A549 (cell line): ENCODE measurements at regions not wholly inside any gene's neighbourhood (a gene's known extent, or its start where the extent isn't known, plus 50 kb on each side); places are given as distances from the start of the nearest gene placed in this dataset.
"Not testable (repeated sequence)": the region's sequence is repeated elsewhere in the genome, so short reads cannot be mapped to it uniquely, and the experiment has no call there.

ENCODE experiments used
- ATAC-seq, 2 experiments: fragments of 200-7000 bp in 1 of 2; fragments of >200 bp in 1 of 2; cut with Nextera tagmentation in 1 of 2; cut with Tn5 transposase in 1 of 2; 3 replicates each; pipeline versions ENCODE4 v1.8.0 to v1.9.1; 2018 to 2020; ENCODE audit warnings: mild to moderate bottlenecking in 1 of 2, moderate library complexity in 1 of 2
- CTCF ChIA-PET: fragments of 300-600 bp; sonication (Branson Sonifier 250); formaldehyde crosslinking; extraction: SDS; loops from one replicate; lab custom pipeline; 2021; ENCODE audit warnings: antibody characterized with exemption, inconsistent platforms; lab: Yijun Ruan, JAX
- POLR2A ChIA-PET: fragments of 350-600 bp; formaldehyde crosslinking; extraction: SDS; loops from one replicate; lab custom pipeline; 2021; ENCODE audit warnings: antibody characterized with exemption, inconsistent platforms; lab: Yijun Ruan, JAX
- DNase-seq, 2 experiments: peaks; one replicate each; pipeline versions ENCODE4 v3.0.0 to v3.0.0-alpha.2; 2011 to 2016; ENCODE audit warnings: low read depth in 1 of 2, low spot score in 1 of 2
- FAIRE-seq: peaks from 2 replicates; lab custom pipeline; 2011; peaks lifted over from hg19 to GRCh38; lab: Jason Lieb, UNC
- H3K27ac ChIP-seq, 2 experiments: fragments of >200 bp; sonication (Bioruptor Twin); formaldehyde crosslinking; 3 replicates each; pipeline ENCODE4 v1.5.1; 2016 to 2017
- H3K4me1 ChIP-seq: fragments of >200 bp; sonication (Bioruptor Twin); formaldehyde crosslinking; 3 replicates; pipeline ENCODE4 v1.6.1; 2016
- H3K4me2 ChIP-seq: fragments of >200 bp; sonication (Bioruptor Twin); formaldehyde crosslinking; 3 replicates; pipeline ENCODE4 v1.6.1; 2016
- H3K4me3 ChIP-seq: fragments of >200 bp; sonication (Bioruptor Twin); formaldehyde crosslinking; 3 replicates; pipeline ENCODE4 v1.5.1; 2016
- H3K9me3 ChIP-seq: fragments of >200 bp; sonication (Bioruptor Twin); formaldehyde crosslinking; 3 replicates; pipeline ENCODE4 v1.6.1; 2016
- ATOH8 ChIP-seq: fragments of 250-450 bp; sonication (Bioruptor Pico); IDR thresholded peaks from 2 replicates; pipeline ENCODE4 v1.5.0; 2020; ENCODE audit warnings: low read depth, mild to moderate bottlenecking, moderate library complexity
- BCL3 ChIP-seq: fragments of >200 bp; sonication (Bioruptor Twin); formaldehyde crosslinking; IDR thresholded peaks from 3 replicates; pipeline ENCODE4 v1.6.1; 2016
- CBX2 ChIP-seq: fragments of 200-600 bp; sonication (generic); IDR thresholded peaks from 2 replicates; pipeline ENCODE4 v1.6.1; 2016; ENCODE audit warnings: low read depth, mild to moderate bottlenecking, borderline replicate concordance
- CHD2 ChIP-seq: fragments of 150-350 bp; IDR thresholded peaks from 2 replicates; pipeline ENCODE4 v1.6.1; 2014; ENCODE audit warnings: low read length; ENCODE audit not compliant: partially characterized antibody
- E2F6 ChIP-seq: IDR thresholded peaks from 2 replicates; pipeline ENCODE4 v1.6.1; 2012; ENCODE audit warnings: low read depth, borderline replicate concordance
- EHMT2 ChIP-seq: fragments of 200-600 bp; sonication (generic); IDR thresholded peaks from 2 replicates; pipeline ENCODE4 v1.6.1; 2016; ENCODE audit warnings: antibody characterized with exemption, low read depth, mild to moderate bottlenecking, moderate library complexity
- ELK1 ChIP-seq: fragments of 150-350 bp; IDR thresholded peaks from 2 replicates; pipeline ENCODE4 v1.6.1; 2014; ENCODE audit warnings: low read depth, mild to moderate bottlenecking, low read length
- ESRRA ChIP-seq: fragments of 150-350 bp; IDR thresholded peaks from 2 replicates; pipeline ENCODE4 v1.6.1; 2014; ENCODE audit warnings: mild to moderate bottlenecking, low read length, borderline replicate concordance
- FOSL2 ChIP-seq, 2 experiments: fragments of 450-650 bp in 1 of 2; fragments of >200 bp in 1 of 2; sonication (Bioruptor Twin) in 1 of 2; formaldehyde crosslinking; IDR thresholded peaks; 2 replicates each; pipeline versions ENCODE4 v1.5.0 to v1.6.1; 2016 to 2020; ENCODE audit warnings: mild to moderate bottlenecking in 1 of 2, moderate library complexity in 1 of 2
- FOXS1 ChIP-seq: fragments of 250-450 bp; sonication (Bioruptor Pico); IDR thresholded peaks from 2 replicates; pipeline ENCODE4 v1.5.0; 2020; ENCODE audit warnings: mild to moderate bottlenecking, moderate library complexity
- HOXA7 ChIP-seq: fragments of 250-450 bp; sonication (Bioruptor Pico); IDR thresholded peaks from 2 replicates; pipeline ENCODE4 v1.5.0; 2020; ENCODE audit warnings: mild to moderate bottlenecking, moderate library complexity
- HOXB13 ChIP-seq: fragments of 250-450 bp; sonication (Bioruptor Pico); IDR thresholded peaks from 2 replicates; pipeline ENCODE4 v1.5.0; 2020; ENCODE audit warnings: low read depth, mild to moderate bottlenecking, moderate library complexity
- JUN ChIP-seq, 2 experiments: fragments of >200 bp; sonication (Bioruptor Twin); formaldehyde crosslinking; IDR thresholded peaks; 2 replicates in 1 of 2; 3 replicates in 1 of 2; pipeline ENCODE4 v1.6.1; 2016 to 2017
- MYC ChIP-seq: IDR thresholded peaks from 2 replicates; pipeline ENCODE4 v1.6.1; 2012; ENCODE audit warnings: mild to moderate bottlenecking, inconsistent platforms, low read length, improper control_type of control experiment, borderline replicate concordance
- PHF8 ChIP-seq: fragments of 200-600 bp; sonication (generic); IDR thresholded peaks from 2 replicates; pipeline ENCODE4 v1.6.1; 2016; ENCODE audit warnings: low read depth, mild to moderate bottlenecking, antibody characterized with exemption, moderate library complexity, borderline replicate concordance
- POLR2A ChIP-seq: IDR thresholded peaks from 2 replicates; pipeline ENCODE4 v1.6.1; 2012; ENCODE audit warnings: mild to moderate bottlenecking, low read length
- RAD21 ChIP-seq, 2 experiments: fragments of >200 bp in 1 of 2; sonication (Bioruptor Twin) in 1 of 2; formaldehyde crosslinking in 1 of 2; IDR thresholded peaks in 1 of 2; conservative IDR thresholded peaks in 1 of 2; 2 replicates in 1 of 2; 3 replicates in 1 of 2; pipeline ENCODE4 v1.6.1; 2012 to 2018; ENCODE audit warnings: inconsistent platforms in 1 of 2
- RARB ChIP-seq: fragments of 250-450 bp; sonication (Bioruptor Pico); IDR thresholded peaks from 2 replicates; pipeline ENCODE4 v1.8.0; 2021; ENCODE audit warnings: mild to moderate bottlenecking, moderate library complexity
- TP53 ChIP-seq: fragments of 250-450 bp; sonication (Bioruptor Pico); IDR thresholded peaks from 2 replicates; pipeline ENCODE4 v1.5.0; 2021; ENCODE audit warnings: mild to moderate bottlenecking, moderate library complexity
- ZC3H11A ChIP-seq: fragments of 450-650 bp; IDR thresholded peaks from 2 replicates; pipeline ENCODE4 v1.6.1; 2014; ENCODE audit warnings: antibody characterized with exemption, mild to moderate bottlenecking
- ZSCAN20 ChIP-seq: fragments of 250-450 bp; sonication (Bioruptor Pico); IDR thresholded peaks from 2 replicates; pipeline ENCODE4 v1.8.0; 2022; ENCODE audit warnings: mild to moderate bottlenecking, moderate library complexity
- WGBS: methylation state at CpG from one replicate; pipeline ENCODE4 v1.1.6; 2017; ENCODE audit errors: missing lambda C conversion rate; 5-methylcytosine and 5-hydroxymethylcytosine counted together
- TF ChIP-seq, protein P1 (sequence below): fragments of 450-650 bp; IDR thresholded peaks from 2 replicates; pipeline ENCODE4 v1.6.1; 2014; ENCODE audit warnings: antibody characterized with exemption
- TF ChIP-seq, protein P2 (sequence below): fragments of >200 bp; sonication (Bioruptor Twin); formaldehyde crosslinking; IDR thresholded peaks from 2 replicates; pipeline ENCODE4 v1.6.1; 2016

DNA sequence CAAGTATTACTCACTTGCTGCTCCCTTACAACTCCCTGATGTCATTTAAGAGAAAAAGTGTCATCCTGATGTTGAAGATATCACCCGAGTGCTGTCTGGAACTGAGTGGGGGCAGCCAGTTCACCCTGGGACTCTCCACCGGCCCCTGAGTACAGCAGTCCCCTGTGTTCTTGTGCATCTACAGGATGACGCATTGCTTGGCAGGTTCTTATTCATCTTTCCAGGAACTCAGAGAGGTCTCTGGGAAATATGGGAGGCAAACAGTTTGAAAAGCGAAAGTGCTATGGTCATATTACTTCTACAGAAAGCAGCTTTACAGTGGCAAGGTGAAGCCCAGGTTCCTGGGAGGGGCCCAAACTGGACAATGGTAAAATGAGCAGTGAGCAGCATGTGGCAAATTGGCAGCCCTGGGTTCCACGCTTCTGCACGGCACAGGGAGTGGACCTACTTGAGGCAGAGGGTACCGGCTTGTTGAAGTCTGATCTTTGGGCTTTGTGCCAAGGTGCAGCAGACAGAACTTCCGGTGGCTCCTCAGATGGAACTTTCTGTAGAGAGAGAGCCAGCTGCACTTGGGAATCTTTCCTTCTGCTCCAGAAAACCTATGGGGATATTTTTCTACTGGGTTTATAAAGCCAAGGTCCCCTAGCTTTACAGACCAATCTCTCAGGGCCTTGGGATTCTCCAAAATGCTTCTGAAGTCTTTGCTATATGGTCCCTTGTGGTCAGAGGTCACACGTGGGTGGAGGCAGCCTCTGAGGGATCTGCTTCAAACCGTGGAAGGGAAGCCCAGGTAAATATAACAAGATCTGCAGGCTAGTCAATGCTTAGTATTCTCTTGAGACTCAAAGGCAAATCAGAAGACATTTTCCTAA lies 128.3 kb downstream of the MAP3K7 start:
- 39% methylated on average over 8 of the region's 10 CpGs for WGBS
- ATAC-seq (no peak), FAIRE-seq (no peak), DNase-seq (no peak)
- CTCF ChIA-PET = interaction anchor here (2.7 kb wide), 1 partner anchor 518 kb away, joined by 7 read pairs; no protein-coding TSS in a partner anchor
- no peak overlapping the region for H3K4me3 ChIP-seq
- H3K9me3 ChIP-seq = no peaks in the 10 kb centered on the region
- H3K27ac ChIP-seq = no peak overlapping the region
- no peaks in the 10 kb centered on the region for H3K4me1 ChIP-seq
- TF ChIP-seq MYC (no peak), E2F6 (no peak), CBX2 (no peak), RARB (CRISPR knock-in tag) (no peak), POLR2A (no peak), RAD21 (conservative IDR thresholded peaks at IDR 0.05 in 1 of 2, IDR thresholded peaks at IDR 0.05 in 1 of 2) (no peak), BCL3 (no peak), PHF8 (no peak), HOXB13 (CRISPR knock-in tag) (no peak), EHMT2 (no peak), ZC3H11A (no peak), ZSCAN20 (no peak), HOXA7 (CRISPR knock-in tag) (no peak), FOXS1 (CRISPR knock-in tag) (no peak), TP53 (CRISPR knock-in tag) (no peak), ATOH8 (no peak), CHD2 (no peak)
- TF ChIP-seq, protein P1, sequence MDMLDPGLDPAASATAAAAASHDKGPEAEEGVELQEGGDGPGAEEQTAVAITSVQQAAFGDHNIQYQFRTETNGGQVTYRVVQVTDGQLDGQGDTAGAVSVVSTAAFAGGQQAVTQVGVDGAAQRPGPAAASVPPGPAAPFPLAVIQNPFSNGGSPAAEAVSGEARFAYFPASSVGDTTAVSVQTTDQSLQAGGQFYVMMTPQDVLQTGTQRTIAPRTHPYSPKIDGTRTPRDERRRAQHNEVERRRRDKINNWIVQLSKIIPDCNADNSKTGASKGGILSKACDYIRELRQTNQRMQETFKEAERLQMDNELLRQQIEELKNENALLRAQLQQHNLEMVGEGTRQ = no peak
- TF ChIP-seq, protein P2, sequence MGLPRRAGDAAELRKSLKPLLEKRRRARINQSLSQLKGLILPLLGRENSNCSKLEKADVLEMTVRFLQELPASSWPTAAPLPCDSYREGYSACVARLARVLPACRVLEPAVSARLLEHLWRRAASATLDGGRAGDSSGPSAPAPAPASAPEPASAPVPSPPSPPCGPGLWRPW = no peak
- no peak overlapping the region for H3K4me2 ChIP-seq
- POLR2A ChIA-PET = no interaction called here

DNA sequence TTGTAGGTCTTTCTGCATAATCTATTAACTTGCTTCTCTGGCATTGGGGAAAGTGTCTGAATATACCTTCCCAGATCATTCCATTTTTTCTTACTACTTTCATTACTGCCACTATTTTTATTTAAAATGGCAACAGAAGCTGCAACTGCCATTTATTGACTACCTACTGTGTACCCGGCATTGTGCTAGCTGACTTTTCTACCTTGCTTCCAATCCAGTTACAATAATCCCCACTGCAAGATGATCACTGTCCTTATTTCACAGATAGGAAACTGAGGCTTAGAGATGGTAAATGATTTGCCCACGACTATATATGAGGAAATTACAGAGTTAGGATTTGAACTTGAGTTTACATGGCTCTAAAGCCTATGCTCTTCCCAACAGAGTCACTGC lies 129.0 kb downstream of the MAP3K7 start:
- no peak overlapping the region for H3K4me3 ChIP-seq
- CTCF ChIA-PET = interaction anchor here (2.7 kb wide), 1 partner anchor 518 kb away, joined by 7 read pairs; no protein-coding TSS in a partner anchor
- POLR2A ChIA-PET = no interaction called here
- TF ChIP-seq FOSL2 (IDR thresholded peaks at IDR 0.05) (no peak), FOSL2 (CRISPR knock-in tag; IDR thresholded peaks at IDR 0.05) (no peak), ESRRA (no peak), CBX2 (no peak), JUN (IDR thresholded peaks at IDR 0.05) (no peak), PHF8 (no peak), ELK1 (no peak), POLR2A (no peak), MYC (no peak), ZC3H11A (no peak)
- no peaks in the 10 kb centered on the region for H3K9me3 ChIP-seq
- no peak overlapping the region for H3K27ac ChIP-seq
- ATAC-seq (no peak), DNase-seq (no peak), FAIRE-seq (no peak)
- H3K4me2 ChIP-seq = no peak overlapping the region
- no peaks in the 10 kb centered on the region for H3K4me1 ChIP-seq
- WGBS = 53% methylated on average over 2 of the region's 2 CpGs

GRCh38 chr6:90456997-90457866 lies 129.6 kb downstream of the MAP3K7 start:
- H3K4me2 ChIP-seq, H3K4me3 ChIP-seq, H3K27ac ChIP-seq, DNase-seq, FAIRE-seq, H3K9me3 ChIP-seq, POLR2A ChIA-PET, H3K4me1 ChIP-seq, ATAC-seq: not testable (repeated sequence)
- WGBS = 58% methylated on average over 19 of the region's 19 CpGs
- CTCF ChIA-PET = interaction anchor here (2.7 kb wide), 1 partner anchor 517 kb away, joined by 7 read pairs; no protein-coding TSS in a partner anchor
